ENCODE measurements at regions not wholly inside any gene's neighbourhood (a gene's known extent, or its start where the extent isn't known, plus 50 kb on each side); places are given as distances from the start of the nearest gene placed in this dataset.

GRCh38 chr4:1493540-1494287 lies 87.5 kb upstream of the NKX1-1 start:
- intact Hi-C loops (cut with DNase I, micrococcal nuclease) = no loop called here
- DNase-seq (no peak), ATAC-seq (no peak)

GRCh38 chr4:1492651-1493539 lies 86.7 kb upstream of the NKX1-1 start:
- intact Hi-C loops (cut with DNase I, micrococcal nuclease) = no loop called here
- no peak for DNase-seq
- no peak for ATAC-seq

- intact Hi-C loops (cut with DNase I, micrococcal nuclease) = no loop called here
- DNase-seq = no peak
- ATAC-seq = no peak
Measured at GRCh38 chr4:1492142-1492457, 85.9 kb upstream of the NKX1-1 start.

GRCh38 chr4:1491328-1492141 lies 85.3 kb upstream of the NKX1-1 start:
- no peak for ATAC-seq
- no peak for DNase-seq
- intact Hi-C loops (cut with DNase I, micrococcal nuclease) = no loop called here

DNA sequence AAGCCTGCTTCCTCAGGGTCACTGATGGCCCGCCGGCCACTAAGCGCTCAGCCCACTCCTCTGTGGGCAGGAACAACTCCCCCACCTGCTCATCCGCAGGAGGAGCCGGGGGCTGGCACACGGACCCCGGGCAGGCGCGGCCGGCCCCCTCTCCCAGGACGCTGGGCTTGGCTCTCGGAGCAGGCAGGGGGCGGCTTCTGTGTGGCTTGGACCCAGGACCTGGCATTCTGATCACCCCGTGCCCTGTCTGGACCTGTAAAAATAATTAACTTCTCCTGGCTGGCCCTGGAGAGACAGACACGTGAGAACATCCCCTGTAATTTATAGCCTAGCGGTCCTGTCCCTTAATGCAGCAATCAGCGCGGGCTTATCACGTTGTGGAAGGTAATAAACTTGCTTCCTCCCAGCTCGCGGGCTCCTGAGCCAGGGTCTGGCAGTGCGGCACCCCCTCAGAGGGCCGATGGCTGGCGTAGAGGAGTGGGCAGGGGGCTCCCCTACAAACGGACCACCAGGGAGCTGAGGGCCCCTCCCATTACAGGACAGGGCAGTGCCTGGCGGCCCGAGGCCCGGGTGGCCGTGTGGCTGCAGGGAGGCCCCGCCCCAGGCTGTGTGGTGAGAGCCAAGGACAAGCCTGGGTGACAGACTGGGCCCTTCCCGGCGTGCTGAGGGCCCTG lies 84.5 kb upstream of the NKX1-1 start:
- DNase-seq (no peak), ATAC-seq (no peak)
- intact Hi-C loops (cut with DNase I, micrococcal nuclease) = no loop called here

DNA sequence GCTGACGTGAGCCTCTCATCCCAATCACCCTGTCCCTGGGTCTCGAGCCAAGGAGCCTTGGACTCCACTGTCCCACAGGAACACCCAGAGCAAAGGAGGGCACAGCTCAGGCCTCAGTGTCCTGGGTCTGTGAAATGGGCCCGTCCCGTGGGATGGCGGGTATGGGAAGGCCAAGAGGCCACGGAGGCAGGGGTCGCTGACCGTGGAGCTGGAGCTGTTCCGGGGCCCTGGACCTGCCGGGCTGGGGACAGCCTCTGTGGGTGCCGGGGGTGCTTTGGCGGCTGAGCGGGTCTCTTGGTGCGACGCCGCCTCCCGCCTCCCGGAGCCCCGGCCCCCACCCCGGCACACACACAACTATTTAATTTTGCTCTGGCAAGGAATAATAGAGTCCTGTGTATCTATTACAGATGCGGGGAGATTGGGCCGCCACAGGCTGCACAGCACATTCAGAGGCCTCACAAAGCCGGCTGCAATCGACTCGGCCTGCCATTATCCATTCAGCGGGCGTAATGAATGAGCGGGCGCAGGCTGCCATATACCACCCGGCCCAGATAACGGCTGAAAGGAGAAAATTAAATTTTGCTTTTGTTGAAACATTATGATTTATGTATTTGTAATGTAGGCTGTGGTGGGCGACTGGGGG lies 83.9 kb upstream of the NKX1-1 start:
- DNase-seq = no peak
- intact Hi-C loops (cut with DNase I, micrococcal nuclease) = no loop called here
- no peak for ATAC-seq

- intact Hi-C loops (cut with DNase I, micrococcal nuclease) = no loop called here
Measured at GRCh38 chr4:1489639-1489995, 83.4 kb upstream of the NKX1-1 start.

DNA sequence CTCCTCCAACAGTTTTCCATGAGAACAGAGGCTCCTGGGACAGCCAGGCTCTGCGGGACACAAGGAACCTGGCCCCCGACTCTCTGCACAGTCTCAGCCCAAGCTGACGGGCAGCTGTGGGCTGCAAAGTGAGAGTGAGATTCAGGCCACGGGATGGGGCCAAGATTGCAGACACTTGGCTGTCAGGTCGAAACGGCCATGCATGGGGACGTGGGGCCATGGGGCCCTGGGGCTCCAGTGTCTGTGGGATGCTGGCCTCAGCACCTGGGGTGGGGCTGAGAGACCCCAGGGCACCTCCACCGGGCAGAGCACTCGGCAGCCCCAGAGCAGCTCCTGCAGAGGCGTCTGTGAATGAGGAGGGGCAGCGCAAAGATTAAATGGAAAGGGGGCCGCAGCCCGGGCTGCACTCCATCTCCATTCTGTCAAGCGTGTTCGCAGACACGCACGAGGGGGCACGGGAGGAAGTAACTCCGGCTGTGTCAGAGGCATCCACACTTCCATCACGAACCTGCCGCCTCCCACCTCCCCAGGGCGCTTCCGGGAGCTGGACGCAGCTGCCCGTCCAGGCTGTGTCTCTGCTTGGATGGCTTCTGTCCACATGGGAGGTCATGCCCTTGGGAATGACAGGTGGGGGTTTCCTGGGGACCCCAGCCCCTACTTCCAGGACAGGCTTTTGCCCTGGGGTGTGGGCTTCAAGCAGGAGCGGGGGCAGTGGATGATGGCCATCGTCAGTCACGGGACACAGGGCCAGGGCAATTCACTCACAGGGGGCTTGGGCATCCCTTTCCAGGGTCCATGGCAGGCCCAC lies 82.8 kb upstream of the NKX1-1 start:
- ATAC-seq (no peak), DNase-seq (no peak)
- intact Hi-C loops (cut with DNase I, micrococcal nuclease) = no loop called here

More at GRCh38 chr4:1489639-1489995, 83.4 kb upstream of the NKX1-1 start:
- DNase-seq (no peak), ATAC-seq (no peak)

GRCh38 chr4:1488357-1488756 lies 82.1 kb upstream of the NKX1-1 start:
- DNase-seq (no peak), ATAC-seq (no peak)
- intact Hi-C loops (cut with DNase I, micrococcal nuclease) = no loop called here

DNA sequence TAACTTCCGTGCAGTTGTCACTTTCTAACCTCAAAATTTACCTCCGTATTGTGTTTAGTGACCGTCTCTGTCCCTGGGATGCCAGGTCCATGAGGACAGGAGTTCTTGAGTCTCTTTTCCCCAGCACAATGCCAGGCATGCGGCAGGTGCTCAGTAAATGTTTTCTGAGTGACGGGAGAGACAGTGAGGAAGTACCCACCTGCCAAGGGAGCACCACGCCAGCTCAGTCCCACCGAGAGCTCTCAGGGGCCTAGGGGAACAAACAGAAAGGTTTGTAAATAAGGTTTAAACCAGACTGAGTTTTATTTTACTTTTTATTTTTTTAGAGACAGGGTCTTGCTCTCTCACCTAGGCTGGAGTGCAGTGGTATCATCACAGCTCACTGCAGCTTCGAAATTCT lies 81.5 kb upstream of the NKX1-1 start:
- ATAC-seq (no peak), DNase-seq (no peak)
- intact Hi-C loops (cut with DNase I, micrococcal nuclease) = no loop called here

- no peak for DNase-seq
- no peak for ATAC-seq
- intact Hi-C loops (cut with DNase I, micrococcal nuclease) = no loop called here
Measured at GRCh38 chr4:1487106-1487505, 80.9 kb upstream of the NKX1-1 start.

DNA sequence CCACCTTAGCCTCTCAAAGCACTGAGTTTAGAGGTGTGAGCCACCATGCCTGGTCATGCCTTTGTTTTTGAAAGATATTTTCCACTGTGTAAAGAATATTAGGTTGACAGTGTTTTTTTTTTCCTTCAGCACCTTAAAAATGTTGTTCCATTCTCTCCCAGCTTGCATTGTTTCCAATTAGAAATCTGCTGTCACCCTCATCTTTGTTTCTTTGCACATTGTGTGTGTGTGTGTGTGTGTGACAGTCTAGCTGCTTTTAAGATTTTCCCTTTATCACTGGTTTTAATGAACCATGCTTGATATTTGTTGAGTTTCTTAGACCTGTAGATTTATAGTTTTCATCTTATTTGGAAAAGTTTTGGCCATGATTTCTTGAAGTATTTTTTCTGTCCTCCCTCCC lies 79.0 kb upstream of the NKX1-1 start:
- intact Hi-C loops (cut with DNase I, micrococcal nuclease) = no loop called here
- DNase-seq (no peak), ATAC-seq (no peak)

- ATAC-seq = no peak
- intact Hi-C loops (cut with DNase I, micrococcal nuclease) = no loop called here
- no peak for DNase-seq
Measured at GRCh38 chr4:1480720-1481119, 74.5 kb upstream of the NKX1-1 start.

- DNase-seq = no peak
Measured at GRCh38 chr4:1479454-1479853, 73.2 kb upstream of the NKX1-1 start.

GRCh38 chr4:1478766-1479355 lies 72.6 kb upstream of the NKX1-1 start:
- no peak for DNase-seq
- intact Hi-C loops (cut with DNase I, micrococcal nuclease) = no loop called here
- no peak for ATAC-seq

More at GRCh38 chr4:1479454-1479853, 73.2 kb upstream of the NKX1-1 start:
- no peak for ATAC-seq
- intact Hi-C loops (cut with DNase I, micrococcal nuclease) = no loop called here

DNA sequence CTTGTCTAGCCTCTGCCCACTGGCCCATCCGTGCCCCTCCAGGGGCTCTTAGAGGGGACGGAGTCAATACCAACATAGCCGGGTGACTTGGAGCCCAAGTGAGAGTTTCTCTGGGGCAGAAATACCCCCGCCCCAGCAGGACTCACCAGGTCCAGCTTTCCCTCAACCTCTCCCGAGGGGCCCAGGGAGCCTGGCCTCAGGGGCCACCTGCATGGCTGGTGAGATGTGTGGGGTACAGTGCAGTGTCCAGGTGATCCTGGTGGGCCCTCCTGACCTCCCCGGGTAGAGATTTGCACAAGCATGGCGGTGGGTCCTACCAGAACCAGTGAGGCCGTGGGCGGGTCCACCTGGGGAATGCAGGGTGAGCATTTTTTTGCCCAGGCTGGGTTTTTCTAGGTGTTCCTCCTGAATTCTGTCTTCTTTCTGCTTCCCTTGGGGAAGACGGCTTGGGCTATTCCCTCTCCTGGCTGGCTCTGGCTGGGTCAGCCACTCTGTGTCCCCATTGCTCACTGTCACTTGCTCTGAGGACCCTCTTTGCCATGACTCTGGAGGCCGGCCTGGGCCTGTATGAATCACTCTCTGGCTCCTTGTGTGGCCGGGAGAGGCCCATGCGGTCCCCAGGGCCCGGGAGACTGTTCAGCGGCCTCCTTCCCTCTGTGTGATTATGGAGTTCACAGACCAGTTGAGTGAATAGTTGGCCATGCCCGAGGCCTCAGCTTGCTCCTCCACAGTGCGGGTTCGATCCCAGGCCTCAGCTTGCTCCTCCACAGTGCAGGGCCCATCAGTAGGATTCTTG lies 71.0 kb upstream of the NKX1-1 start:
- DNase-seq (no peak), ATAC-seq (no peak)
- intact Hi-C loops (cut with DNase I, micrococcal nuclease) = no loop called here

- no peak for DNase-seq
- no peak for ATAC-seq
- intact Hi-C loops (cut with DNase I, micrococcal nuclease) = no loop called here
Measured at GRCh38 chr4:1476140-1476513, 69.9 kb upstream of the NKX1-1 start.

All from left colon (tissue), 2 donors.